CD14-positive monocyte (primary cell): ENCODE measurements at regions not wholly inside any gene's neighbourhood (a gene's known extent, or its start where the extent isn't known, plus 50 kb on each side); places are given as distances from the start of the nearest gene placed in this dataset.

ENCODE experiments used
- DNase-seq, 3 donors: peaks; one replicate each; pipeline ENCODE4 v3.0.0-alpha.2; 2011 to 2022
- H2AFZ ChIP-seq: 2 replicates; pipeline ENCODE4 v1.6.0; 2012; ENCODE audit warnings: mild to moderate bottlenecking, low read depth, low read length, inconsistent platforms; ENCODE audit not compliant: insufficient read depth, poor library complexity, severe bottlenecking
- H3K27ac ChIP-seq, 2 donors: 1 replicate in 1 of 2; 2 replicates in 1 of 2; pipeline ENCODE4 v1.5.1; 2012 to 2013; ENCODE audit warnings: low read length in 2 of 2, control low read depth in 1 of 2, inconsistent platforms in 1 of 2, low read depth in 1 of 2, mild to moderate bottlenecking in 1 of 2
- H3K27me3 ChIP-seq, 2 donors: one replicate each; pipeline versions ENCODE4 v1.6.0 to v1.6.1; 2011 to 2013; ENCODE audit warnings: low read length in 2 of 2; ENCODE audit not compliant: control insufficient read depth in 2 of 2, insufficient read depth in 2 of 2
- H3K36me3 ChIP-seq, 2 donors: replicated peaks in 1 of 2; 1 replicate in 1 of 2; 2 replicates in 1 of 2; pipeline versions ENCODE4 v1.5.1 to v1.6.1; 2012 to 2013; ENCODE audit warnings: low read length in 2 of 2, control low read depth in 1 of 2, inconsistent platforms in 1 of 2, mild to moderate bottlenecking in 1 of 2; ENCODE audit not compliant: insufficient read depth in 2 of 2, control insufficient read depth in 1 of 2
- H3K4me1 ChIP-seq, 2 donors: 1 replicate in 1 of 2; 2 replicates in 1 of 2; pipeline versions ENCODE4 v1.5.1 to v1.6.1; 2012 to 2013; ENCODE audit warnings: low read length in 2 of 2, control low read depth in 1 of 2, inconsistent platforms in 1 of 2, mild to moderate bottlenecking in 1 of 2, moderate library complexity in 1 of 2; ENCODE audit not compliant: insufficient read depth in 2 of 2, control insufficient read depth in 1 of 2
- H3K4me2 ChIP-seq: replicated peaks from 2 replicates; pipeline ENCODE3; 2012; ENCODE audit warnings: low read length, moderate library complexity, mild to moderate bottlenecking; ENCODE audit not compliant: poor library complexity, severe bottlenecking; ENCODE audit errors: extremely low read depth
- H3K4me3 ChIP-seq, 3 experiments: fragments of 200-600 bp in 1 of 3; sonication (generic) in 1 of 3; replicated peaks in 1 of 3; 1 replicate in 2 of 3; 2 replicates in 1 of 3; pipeline ENCODE4 v1.5.1; 2011 to 2013; ENCODE audit warnings: low read length in 3 of 3, mild to moderate bottlenecking in 3 of 3, control low read depth in 2 of 3, low read depth in 2 of 3, inconsistent platforms in 1 of 3, moderate library complexity in 1 of 3
- H3K79me2 ChIP-seq: 2 replicates; pipeline ENCODE4 v1.6.0; 2012; ENCODE audit warnings: mild to moderate bottlenecking, control low read depth, inconsistent platforms, low read length, moderate library complexity; ENCODE audit not compliant: insufficient read depth
- H3K9ac ChIP-seq: 2 replicates; pipeline ENCODE4 v1.6.0; 2017; ENCODE audit warnings: low read length, mild to moderate bottlenecking; ENCODE audit not compliant: insufficient read depth, poor library complexity, severe bottlenecking
- H3K9me3 ChIP-seq, 2 donors: replicated peaks in 1 of 2; 1 replicate in 1 of 2; 2 replicates in 1 of 2; pipeline versions ENCODE4 v1.5.1 to v1.6.1; 2012 to 2013; ENCODE audit warnings: low read length in 2 of 2, control low read depth in 1 of 2; ENCODE audit not compliant: control insufficient read depth in 1 of 2, insufficient read depth in 1 of 2
- H4K20me1 ChIP-seq: 2 replicates; pipeline ENCODE4 v1.6.0; 2012; ENCODE audit warnings: mild to moderate bottlenecking, low read length, control low read depth, moderate library complexity; ENCODE audit not compliant: insufficient read depth
- H3K27ac Mint-ChIP-seq, 7 donors: one replicate each; pipeline ENCODE4 v1.8.0; 2020; ENCODE audit warnings: mild to moderate bottlenecking in 7 of 7, mixed read lengths in 7 of 7, moderate library complexity in 6 of 7, inconsistent platforms in 2 of 7
- H3K27me3 Mint-ChIP-seq, 3 donors: one replicate each; pipeline ENCODE4 v1.8.0; 2021 to 2022; ENCODE audit warnings: low read depth in 3 of 3, mild to moderate bottlenecking in 3 of 3, mixed read lengths in 3 of 3, moderate library complexity in 3 of 3, inconsistent platforms in 1 of 3
- H3K36me3 Mint-ChIP-seq, 2 donors: one replicate each; pipeline ENCODE4 v1.8.0; 2020; ENCODE audit warnings: mixed read lengths in 2 of 2, inconsistent platforms in 1 of 2, mild to moderate bottlenecking in 1 of 2
- H3K4me1 Mint-ChIP-seq: one replicate; pipeline ENCODE4 v1.8.0; 2020; ENCODE audit warnings: mild to moderate bottlenecking, mixed read lengths
- H3K4me3 Mint-ChIP-seq, 2 donors: one replicate each; pipeline ENCODE4 v1.8.0; 2020; ENCODE audit warnings: mild to moderate bottlenecking in 2 of 2, mixed read lengths in 2 of 2, moderate library complexity in 1 of 2
- H3K9me3 Mint-ChIP-seq, 7 donors: one replicate each; pipeline ENCODE4 v1.8.0; 2020 to 2022; ENCODE audit warnings: mixed read lengths in 7 of 7, mild to moderate bottlenecking in 6 of 7, moderate library complexity in 6 of 7, inconsistent platforms in 2 of 7
- CTCF ChIP-seq: fragments of 200-600 bp; IDR thresholded peaks from one replicate; pipeline ENCODE4 v1.8.0; 2022; ENCODE audit warnings: antibody characterized with exemption, mild to moderate bottlenecking
- WGBS: methylation state at CpG from one replicate; pipeline ENCODE4 v1.1.5; 2013; ENCODE audit warnings: missing lambda C conversion rate; ENCODE audit not compliant: insufficient coverage; 5-methylcytosine and 5-hydroxymethylcytosine counted together
- intact Hi-C, 2 donors: fragments of 100-400 bp; cut with micrococcal nuclease; formaldehyde crosslinking; loops; one replicate each; pipeline versions ENCODE4 v1.15.0 to v1.15.1; 2023

GRCh38 chr4:14111730-14112181, 484.2 kb upstream of the BOD1L1 start:
- peaks cover 4 to 12% (median 11%) of the 10 kb centered on the region in 7 donors for H3K9me3 Mint-ChIP-seq
- Histone ChIP-seq H3K9ac (no peak overlapping the region), H3K79me2 (no peaks in the 10 kb centered on the region), H4K20me1 (no peaks in the 10 kb centered on the region), H3K4me2 (peak overlapping the region; percentile 58), H2AFZ (peak overlapping the region; percentile 59), H3K4me1 (peaks cover 3 to 6% of the 10 kb centered on the region in 2 donors), H3K27ac (no peak overlapping the region), H3K36me3 (no peaks in the 10 kb centered on the region), H3K27me3 (no peaks in the 10 kb centered on the region), H3K4me3 (peak overlapping the region in 1 of 3 experiments; percentile 36), H3K9me3 (peaks cover 0 to 10% of the 10 kb centered on the region in 2 donors)
- DNase-seq: no peak
- H3K36me3 Mint-ChIP-seq: no peaks in the 10 kb centered on the region
- H3K4me1 Mint-ChIP-seq: peaks cover 15% of the 10 kb centered on the region
- TF ChIP-seq CTCF: no peak
- 0% methylated on average over 1 of the region's 6 CpGs for WGBS
- H3K27me3 Mint-ChIP-seq: peaks cover 2 to 4% (median 3%) of the 10 kb centered on the region in 3 donors
- H3K4me3 Mint-ChIP-seq: peak overlapping the region; percentile 52 to 86
- H3K27ac Mint-ChIP-seq: peak overlapping the region in 3 of 7 donors; percentile 10 to 25 (median 24)
- intact Hi-C loops: no loop called here

DNA sequence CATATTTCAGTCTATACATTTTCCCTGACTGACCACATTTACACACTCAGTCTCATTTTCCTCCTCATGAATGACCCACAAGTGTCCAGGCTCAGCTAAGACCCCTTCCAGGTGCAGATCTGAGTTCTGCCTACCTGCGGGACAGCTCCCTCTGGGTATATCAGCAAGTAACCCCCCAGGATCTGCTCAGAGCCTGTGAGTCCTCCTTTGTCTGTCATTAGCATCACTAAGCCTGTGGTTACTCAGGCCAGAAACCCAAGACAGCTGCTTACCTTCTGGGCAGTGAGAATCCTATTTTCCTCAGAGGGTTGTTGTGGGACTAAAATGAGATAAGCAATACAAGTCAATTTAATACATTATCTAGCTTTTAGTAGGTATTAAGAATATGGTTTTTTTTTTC, 487.6 kb upstream of the BOD1L1 start:
- peaks cover 0 to 3% (median 2%) of the 10 kb centered on the region in 7 donors for H3K9me3 Mint-ChIP-seq
- Histone ChIP-seq H3K9ac (no peak overlapping the region), H3K4me2 (no peak overlapping the region), H3K27me3 (no peaks in the 10 kb centered on the region), H3K4me3 (no peak overlapping the region), H2AFZ (no peak overlapping the region), H3K36me3 (no peaks in the 10 kb centered on the region), H3K4me1 (peaks cover 3 to 6% of the 10 kb centered on the region in 2 donors), H4K20me1 (no peaks in the 10 kb centered on the region), H3K27ac (no peak overlapping the region), H3K79me2 (no peaks in the 10 kb centered on the region), H3K9me3 (no peaks in the 10 kb centered on the region)
- peaks cover 15% of the 10 kb centered on the region for H3K4me1 Mint-ChIP-seq
- no peak for DNase-seq
- intact Hi-C loops: no loop called here
- no peak for TF ChIP-seq CTCF
- H3K4me3 Mint-ChIP-seq: no peak overlapping the region
- no peak overlapping the region for H3K27ac Mint-ChIP-seq
- peaks cover 1 to 4% (median 3%) of the 10 kb centered on the region in 3 donors for H3K27me3 Mint-ChIP-seq
- H3K36me3 Mint-ChIP-seq: peaks cover 0 to 2% of the 10 kb centered on the region in 2 donors
- 100% methylated on average over 1 of the region's 1 CpG for WGBS
